ENCODE measurements at regions not wholly inside any gene's neighbourhood (a gene's known extent, or its start where the extent isn't known, plus 50 kb on each side); places are given as distances from the start of the nearest gene placed in this dataset.
"Not testable (repeated sequence)": the region's sequence is repeated elsewhere in the genome, so short reads cannot be mapped to it uniquely, and the experiment has no call there.

- not testable (repeated sequence) for TF ChIP-seq EZH2 (IDR thresholded peaks at IDR 0.05; ENCODE audit: low read depth, unreplicated experiment); CTCF (conservative IDR thresholded peaks at IDR 0.05; ENCODE audit: low read depth in 2 of 2); ZNF331 (CRISPR knock-in tag; IDR thresholded peaks at IDR 0.05; ENCODE audit: low read depth); POLR2AphosphoS5 (IDR thresholded peaks at IDR 0.05; ENCODE audit: low read depth); REST (IDR thresholded peaks at IDR 0.05; ENCODE audit: unreplicated experiment); ETS1 (IDR thresholded peaks at IDR 0.05); STAT1 (IDR thresholded peaks at IDR 0.05; ENCODE audit: unreplicated experiment); EZH2phosphoT487 (IDR thresholded peaks at IDR 0.05; ENCODE audit: unreplicated experiment); JUNB (IDR thresholded peaks at IDR 0.05; ENCODE audit: unreplicated experiment); CREB1 (CRISPR knock-in tag; IDR thresholded peaks at IDR 0.05; ENCODE audit: low read depth); NANOG (IDR thresholded peaks at IDR 0.05; ENCODE audit: borderline replicate concordance); ZNF114 (CRISPR knock-in tag; IDR thresholded peaks at IDR 0.05)
- TF ChIP-seq, protein P1, sequence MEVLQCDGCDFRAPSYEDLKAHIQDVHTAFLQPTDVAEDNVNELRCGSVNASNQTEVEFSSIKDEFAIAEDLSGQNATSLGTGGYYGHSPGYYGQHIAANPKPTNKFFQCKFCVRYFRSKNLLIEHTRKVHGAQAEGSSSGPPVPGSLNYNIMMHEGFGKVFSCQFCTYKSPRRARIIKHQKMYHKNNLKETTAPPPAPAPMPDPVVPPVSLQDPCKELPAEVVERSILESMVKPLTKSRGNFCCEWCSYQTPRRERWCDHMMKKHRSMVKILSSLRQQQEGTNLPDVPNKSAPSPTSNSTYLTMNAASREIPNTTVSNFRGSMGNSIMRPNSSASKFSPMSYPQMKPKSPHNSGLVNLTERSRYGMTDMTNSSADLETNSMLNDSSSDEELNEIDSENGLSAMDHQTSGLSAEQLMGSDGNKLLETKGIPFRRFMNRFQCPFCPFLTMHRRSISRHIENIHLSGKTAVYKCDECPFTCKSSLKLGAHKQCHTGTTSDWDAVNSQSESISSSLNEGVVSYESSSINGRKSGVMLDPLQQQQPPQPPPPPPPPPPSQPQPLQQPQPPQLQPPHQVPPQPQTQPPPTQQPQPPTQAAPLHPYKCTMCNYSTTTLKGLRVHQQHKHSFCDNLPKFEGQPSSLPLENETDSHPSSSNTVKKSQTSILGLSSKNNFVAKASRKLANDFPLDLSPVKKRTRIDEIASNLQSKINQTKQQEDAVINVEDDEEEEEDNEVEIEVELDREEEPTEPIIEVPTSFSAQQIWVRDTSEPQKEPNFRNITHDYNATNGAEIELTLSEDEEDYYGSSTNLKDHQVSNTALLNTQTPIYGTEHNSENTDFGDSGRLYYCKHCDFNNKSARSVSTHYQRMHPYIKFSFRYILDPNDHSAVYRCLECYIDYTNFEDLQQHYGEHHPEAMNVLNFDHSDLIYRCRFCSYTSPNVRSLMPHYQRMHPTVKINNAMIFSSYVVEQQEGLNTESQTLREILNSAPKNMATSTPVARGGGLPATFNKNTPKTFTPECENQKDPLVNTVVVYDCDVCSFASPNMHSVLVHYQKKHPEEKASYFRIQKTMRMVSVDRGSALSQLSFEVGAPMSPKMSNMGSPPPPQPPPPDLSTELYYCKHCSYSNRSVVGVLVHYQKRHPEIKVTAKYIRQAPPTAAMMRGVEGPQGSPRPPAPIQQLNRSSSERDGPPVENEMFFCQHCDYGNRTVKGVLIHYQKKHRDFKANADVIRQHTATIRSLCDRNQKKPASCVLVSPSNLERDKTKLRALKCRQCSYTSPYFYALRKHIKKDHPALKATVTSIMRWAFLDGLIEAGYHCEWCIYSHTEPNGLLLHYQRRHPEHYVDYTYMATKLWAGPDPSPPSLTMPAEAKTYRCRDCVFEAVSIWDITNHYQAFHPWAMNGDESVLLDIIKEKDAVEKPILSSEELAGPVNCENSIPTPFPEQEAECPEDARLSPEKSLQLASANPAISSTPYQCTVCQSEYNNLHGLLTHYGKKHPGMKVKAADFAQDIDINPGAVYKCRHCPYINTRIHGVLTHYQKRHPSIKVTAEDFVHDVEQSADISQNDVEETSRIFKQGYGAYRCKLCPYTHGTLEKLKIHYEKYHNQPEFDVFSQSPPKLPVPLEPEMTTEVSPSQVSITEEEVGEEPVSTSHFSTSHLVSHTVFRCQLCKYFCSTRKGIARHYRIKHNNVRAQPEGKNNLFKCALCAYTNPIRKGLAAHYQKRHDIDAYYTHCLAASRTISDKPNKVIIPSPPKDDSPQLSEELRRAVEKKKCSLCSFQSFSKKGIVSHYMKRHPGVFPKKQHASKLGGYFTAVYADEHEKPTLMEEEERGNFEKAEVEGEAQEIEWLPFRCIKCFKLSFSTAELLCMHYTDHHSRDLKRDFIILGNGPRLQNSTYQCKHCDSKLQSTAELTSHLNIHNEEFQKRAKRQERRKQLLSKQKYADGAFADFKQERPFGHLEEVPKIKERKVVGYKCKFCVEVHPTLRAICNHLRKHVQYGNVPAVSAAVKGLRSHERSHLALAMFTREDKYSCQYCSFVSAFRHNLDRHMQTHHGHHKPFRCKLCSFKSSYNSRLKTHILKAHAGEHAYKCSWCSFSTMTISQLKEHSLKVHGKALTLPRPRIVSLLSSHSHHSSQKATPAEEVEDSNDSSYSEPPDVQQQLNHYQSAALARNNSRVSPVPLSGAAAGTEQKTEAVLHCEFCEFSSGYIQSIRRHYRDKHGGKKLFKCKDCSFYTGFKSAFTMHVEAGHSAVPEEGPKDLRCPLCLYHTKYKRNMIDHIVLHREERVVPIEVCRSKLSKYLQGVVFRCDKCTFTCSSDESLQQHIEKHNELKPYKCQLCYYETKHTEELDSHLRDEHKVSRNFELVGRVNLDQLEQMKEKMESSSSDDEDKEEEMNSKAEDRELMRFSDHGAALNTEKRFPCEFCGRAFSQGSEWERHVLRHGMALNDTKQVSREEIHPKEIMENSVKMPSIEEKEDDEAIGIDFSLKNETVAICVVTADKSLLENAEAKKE (CRISPR knock-in tag; IDR thresholded peaks at IDR 0.05): not testable (repeated sequence)
Measured at GRCh38 chr21:6456011-6456661, 4065.2 kb upstream of the TPTE start.

All from GM23338 (cell line).